ENCODE measurements at regions not wholly inside any gene's neighbourhood (a gene's known extent, or its start where the extent isn't known, plus 50 kb on each side); places are given as distances from the start of the nearest gene placed in this dataset.
A peak's percentile ranks its signal among the peaks of the same experiment; 100 is the strongest.

- DNase-seq, result no peak
Observed at GRCh38 chr20:22404419-22405170, 179.8 kb downstream of the FOXA2 start.

GRCh38 chr20:22403632-22404361 lies 180.6 kb downstream of the FOXA2 start:
- DNase-seq, result peak; percentile 20

- peak; percentile 13 for DNase-seq
Observed at GRCh38 chr20:22403022-22403631, 181.2 kb downstream of the FOXA2 start.

- DNase-seq, result no peak
Observed at GRCh38 chr20:22402550-22402949, 181.8 kb downstream of the FOXA2 start.

- DNase-seq, result no peak
Observed at GRCh38 chr20:22400440-22400839, 183.9 kb downstream of the FOXA2 start.

GRCh38 chr20:22394583-22394982 lies 189.8 kb downstream of the FOXA2 start:
- DNase-seq, result no peak

- DNase-seq, result no peak
Observed at GRCh38 chr20:22390543-22390903, 193.8 kb downstream of the FOXA2 start.

GRCh38 chr20:22389836-22390542 lies 194.4 kb downstream of the FOXA2 start:
- no peak for DNase-seq

- DNase-seq, result no peak
Observed at GRCh38 chr20:22387452-22387851, 196.9 kb downstream of the FOXA2 start.

GRCh38 chr20:22386306-22386623 lies 198.1 kb downstream of the FOXA2 start:
- DNase-seq, result no peak

GRCh38 chr20:22385602-22386305 lies 198.6 kb downstream of the FOXA2 start:
- peak; percentile 8 for DNase-seq

GRCh38 chr20:22384978-22385377 lies 199.4 kb downstream of the FOXA2 start:
- no peak for DNase-seq

- DNase-seq, result no peak
Observed at GRCh38 chr20:22383156-22383555, 201.2 kb downstream of the FOXA2 start.

- DNase-seq, result no peak
Observed at GRCh38 chr20:22382742-22383141, 201.6 kb downstream of the FOXA2 start.

GRCh38 chr20:22381812-22382416 lies 202.5 kb downstream of the FOXA2 start:
- no peak for DNase-seq

GRCh38 chr20:22379472-22379871 lies 204.9 kb downstream of the FOXA2 start:
- DNase-seq, result no peak

- DNase-seq, result no peak
Observed at GRCh38 chr20:22374678-22375590, 209.4 kb downstream of the FOXA2 start.

GRCh38 chr20:22374066-22374465 lies 210.3 kb downstream of the FOXA2 start:
- DNase-seq, result no peak

- DNase-seq, result no peak
Observed at GRCh38 chr20:22373164-22373895, 211.0 kb downstream of the FOXA2 start.

GRCh38 chr20:22371843-22372242 lies 212.5 kb downstream of the FOXA2 start:
- DNase-seq, result peak; percentile 13

Data from left kidney (tissue), 1 donor.